Brain microvascular endothelial cell (primary cell): ENCODE measurements at regions not wholly inside any gene's neighbourhood (a gene's known extent, or its start where the extent isn't known, plus 50 kb on each side); places are given as distances from the start of the nearest gene placed in this dataset.

Source experiments
- DNase-seq: peaks from one replicate; pipeline ENCODE4 v3.0.0-alpha.2; 2020
- H3K27ac ChIP-seq: fragments of 250-450 bp; sonication (Bioruptor Pico); 2 replicates; pipeline ENCODE4 v1.5.1; 2020; ENCODE audit warnings: mild to moderate bottlenecking, moderate library complexity
- H3K27me3 ChIP-seq: fragments of 250-450 bp; sonication (Bioruptor Pico); replicated peaks from 2 replicates; pipeline ENCODE4 v1.5.1; 2020; ENCODE audit warnings: mild to moderate bottlenecking
- H3K36me3 ChIP-seq: fragments of 250-450 bp; sonication (Bioruptor Pico); replicated peaks from 2 replicates; pipeline ENCODE4 v1.5.1; 2020; ENCODE audit warnings: mild to moderate bottlenecking
- H3K4me3 ChIP-seq: 2 replicates; pipeline ENCODE4 v1.5.1; 2011; ENCODE audit warnings: low read depth, mild to moderate bottlenecking, control low read depth, low read length, moderate library complexity
- in situ Hi-C: cut with HindIII; loops from 2 replicates; pipeline ENCODE4 v1.10.0; 2017; ENCODE audit warnings: low sequenced_read_pairs, low pct_ligation_motif_present
- TF ChIP-seq, protein P1 (sequence below): IDR thresholded peaks from 2 replicates; pipeline ENCODE4 v1.5.1; 2011; ENCODE audit warnings: low read depth, mild to moderate bottlenecking, moderate library complexity, low read length, control low read depth, inconsistent platforms; ENCODE audit errors: missing control alignments

- Histone ChIP-seq H3K4me3 (no peak overlapping the region), H3K36me3 (no peaks in the 10 kb centered on the region), H3K27me3 (no peaks in the 10 kb centered on the region), H3K27ac (no peak overlapping the region)
- TF ChIP-seq, protein P1, sequence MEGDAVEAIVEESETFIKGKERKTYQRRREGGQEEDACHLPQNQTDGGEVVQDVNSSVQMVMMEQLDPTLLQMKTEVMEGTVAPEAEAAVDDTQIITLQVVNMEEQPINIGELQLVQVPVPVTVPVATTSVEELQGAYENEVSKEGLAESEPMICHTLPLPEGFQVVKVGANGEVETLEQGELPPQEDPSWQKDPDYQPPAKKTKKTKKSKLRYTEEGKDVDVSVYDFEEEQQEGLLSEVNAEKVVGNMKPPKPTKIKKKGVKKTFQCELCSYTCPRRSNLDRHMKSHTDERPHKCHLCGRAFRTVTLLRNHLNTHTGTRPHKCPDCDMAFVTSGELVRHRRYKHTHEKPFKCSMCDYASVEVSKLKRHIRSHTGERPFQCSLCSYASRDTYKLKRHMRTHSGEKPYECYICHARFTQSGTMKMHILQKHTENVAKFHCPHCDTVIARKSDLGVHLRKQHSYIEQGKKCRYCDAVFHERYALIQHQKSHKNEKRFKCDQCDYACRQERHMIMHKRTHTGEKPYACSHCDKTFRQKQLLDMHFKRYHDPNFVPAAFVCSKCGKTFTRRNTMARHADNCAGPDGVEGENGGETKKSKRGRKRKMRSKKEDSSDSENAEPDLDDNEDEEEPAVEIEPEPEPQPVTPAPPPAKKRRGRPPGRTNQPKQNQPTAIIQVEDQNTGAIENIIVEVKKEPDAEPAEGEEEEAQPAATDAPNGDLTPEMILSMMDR, result no peak
- in situ Hi-C loops, result no loop called here
- DNase-seq, result no peak
Observed at GRCh38 chr16:9489835-9490467, 398.5 kb downstream of the HAPSTR1 start.

GRCh38 chr16:9495824-9496223, 404.4 kb downstream of the HAPSTR1 start:
- H3K27ac ChIP-seq, result no peak overlapping the region
- no peaks in the 10 kb centered on the region for H3K27me3 ChIP-seq
- no peak overlapping the region for H3K4me3 ChIP-seq
- DNase-seq, result no peak
- H3K36me3 ChIP-seq, result no peaks in the 10 kb centered on the region
- TF ChIP-seq, protein P1, result no peak
- in situ Hi-C loops, result no loop called here

- Histone ChIP-seq H3K4me3 (no peak overlapping the region), H3K27me3 (no peaks in the 10 kb centered on the region), H3K27ac (no peak overlapping the region), H3K36me3 (no peaks in the 10 kb centered on the region)
- no peak for DNase-seq
- in situ Hi-C loops, result no loop called here
- TF ChIP-seq, protein P1, result no peak
Observed at GRCh38 chr16:9497750-9498149, 406.3 kb downstream of the HAPSTR1 start.

GRCh38 chr16:9499941-9500593, 408.6 kb downstream of the HAPSTR1 start:
- Histone ChIP-seq H3K27me3 (no peaks in the 10 kb centered on the region), H3K36me3 (no peaks in the 10 kb centered on the region), H3K4me3 (no peak overlapping the region), H3K27ac (no peak overlapping the region)
- in situ Hi-C loops, result no loop called here
- no peak for DNase-seq
- TF ChIP-seq, protein P1, result no peak

DNA sequence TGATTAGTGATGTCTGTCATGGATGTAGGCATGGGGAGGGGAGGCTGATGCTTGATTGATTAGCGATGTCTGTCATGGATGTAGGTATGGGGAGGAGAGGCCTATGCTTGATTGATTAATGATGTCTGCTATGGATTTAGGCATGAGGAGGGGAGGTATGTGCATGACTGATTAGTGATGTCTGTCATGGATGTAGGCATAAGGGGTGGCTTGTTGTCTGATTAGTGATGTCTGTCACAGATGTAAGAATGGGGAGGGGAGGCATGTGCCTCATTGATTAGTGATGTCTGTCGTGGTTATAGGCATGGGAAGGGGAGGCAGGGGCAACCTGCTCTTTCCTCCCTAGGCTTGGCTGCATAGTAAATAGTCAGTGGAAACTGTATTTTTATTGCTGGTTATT, 409.4 kb downstream of the HAPSTR1 start:
- Histone ChIP-seq H3K27ac (no peak overlapping the region), H3K4me3 (no peak overlapping the region), H3K36me3 (no peaks in the 10 kb centered on the region), H3K27me3 (no peaks in the 10 kb centered on the region)
- TF ChIP-seq, protein P1, result no peak
- no peak for DNase-seq
- in situ Hi-C loops, result no loop called here
